K562 (cell line): ENCODE measurements at regions not wholly inside any gene's neighbourhood (a gene's known extent, or its start where the extent isn't known, plus 50 kb on each side); places are given as distances from the start of the nearest gene placed in this dataset.

ENCODE experiments used
- ATAC-seq: fragments of 200-7000 bp; cut with Tn5 transposase; 3 replicates; pipeline ENCODE4 v1.9.1; 2020; ENCODE audit warnings: moderate library complexity
- BruUV-seq: library from RNA; stranded (reverse); fragments of 400-500 nt; replicated peaks from 2 replicates; lab custom pipeline; 2021; lab: Mats Ljungman, UMichigan
- CTCF ChIA-PET: fragments of 300-600 bp; formaldehyde crosslinking; extraction: SDS; loops from one replicate; lab custom pipeline; 2021; ENCODE audit warnings: low intra/inter-chr PET ratio; lab: Yijun Ruan, JAX
- POLR2A ChIA-PET: fragments of 300-600, 350-650 bp; sonication (Branson Sonifier 250); formaldehyde crosslinking; extraction: SDS; loops from one replicate; lab custom pipeline; 2021; ENCODE audit warnings: antibody characterized with exemption, inconsistent platforms; lab: Yijun Ruan, JAX
- DNase-seq, 4 experiments: peaks; one replicate each; pipeline versions ENCODE4 v3.0.0 to v3.0.0-alpha.2; 2011 to 2018; ENCODE audit warnings: low spot score in 3 of 4, mixed read lengths in 3 of 4; ENCODE audit errors: extremely low read depth in 1 of 4
- FAIRE-seq: peaks from 2 replicates; lab custom pipeline; 2011; peaks lifted over from hg19 to GRCh38; lab: Jason Lieb, UNC
- H2AFZ ChIP-seq: 2 replicates; pipeline ENCODE4 v1.6.0; 2011; ENCODE audit warnings: low read depth, low read length, control low read depth, inconsistent platforms
- H3K27ac ChIP-seq: fragments of 200-600 bp; 3 replicates; pipeline ENCODE4 v1.8.0; 2011; ENCODE audit warnings: low read depth, mild to moderate bottlenecking, control low read depth, inconsistent platforms, low read length, moderate library complexity, mixed read lengths; ENCODE audit errors: extremely low read depth
- H3K27me3 ChIP-seq, 2 experiments: fragments of 300-600 bp in 1 of 2; 2 replicates in 1 of 2; 3 replicates in 1 of 2; pipeline versions ENCODE4 v1.6.0 to v1.8.0; 2011; ENCODE audit warnings: inconsistent platforms in 2 of 2, low read length in 2 of 2, mild to moderate bottlenecking in 1 of 2, mixed read lengths in 1 of 2, moderate library complexity in 1 of 2; ENCODE audit not compliant: control insufficient read depth in 2 of 2, insufficient read depth in 2 of 2
- H3K36me3 ChIP-seq: fragments of 300-600 bp; 3 replicates; pipeline ENCODE4 v1.8.0; 2011; ENCODE audit warnings: mild to moderate bottlenecking, low read length, inconsistent platforms; ENCODE audit not compliant: control insufficient read depth, insufficient read depth
- H3K4me1 ChIP-seq, 2 experiments: fragments of 200-600 bp in 1 of 2; replicated peaks in 1 of 2; 2 replicates in 1 of 2; 3 replicates in 1 of 2; pipeline versions ENCODE4 v1.5.1 to v1.8.0; 2011; ENCODE audit warnings: inconsistent platforms in 2 of 2, low read length in 2 of 2, mild to moderate bottlenecking in 1 of 2, mixed read lengths in 1 of 2, moderate library complexity in 1 of 2; ENCODE audit not compliant: control insufficient read depth in 2 of 2, insufficient read depth in 2 of 2
- H3K4me2 ChIP-seq: 2 replicates; pipeline ENCODE4 v1.6.1; 2011; ENCODE audit warnings: low read length, control low read depth, inconsistent platforms, mixed read lengths; ENCODE audit not compliant: insufficient read depth
- H3K4me3 ChIP-seq: fragments of 200-600 bp; sonication (generic), shearing (Covaris generic); 2 replicates; pipeline ENCODE4 v1.5.1; 2016; ENCODE audit warnings: control low read depth, inconsistent platforms
- H3K79me2 ChIP-seq: fragments of 200-600 bp; 3 replicates; pipeline ENCODE4 v1.8.0; 2011; ENCODE audit warnings: low read length, inconsistent platforms; ENCODE audit not compliant: control insufficient read depth, insufficient read depth
- H3K9ac ChIP-seq, 2 experiments: 2 replicates each; pipeline versions ENCODE4 v1.6.0 to v1.6.1; 2011; ENCODE audit warnings: low read depth in 2 of 2, low read length in 2 of 2, control low read depth in 1 of 2, inconsistent platforms in 1 of 2, mild to moderate bottlenecking in 1 of 2, mixed read lengths in 1 of 2; ENCODE audit not compliant: insufficient read depth in 1 of 2
- H3K9me1 ChIP-seq: one replicate; pipeline ENCODE4 v1.6.0; 2011; ENCODE audit warnings: inconsistent platforms, mild to moderate bottlenecking, low read length, moderate library complexity; ENCODE audit not compliant: control insufficient read depth, insufficient read depth
- H3K9me3 ChIP-seq: replicated peaks from 2 replicates; pipeline ENCODE4 v1.5.1; 2011; ENCODE audit warnings: low read depth, low read length, inconsistent platforms; ENCODE audit not compliant: control insufficient read depth, insufficient read depth
- H4K20me1 ChIP-seq: replicated peaks from 2 replicates; pipeline ENCODE4 v1.6.1; 2011; ENCODE audit warnings: low read length, inconsistent platforms, mixed read lengths; ENCODE audit not compliant: control insufficient read depth, insufficient read depth
- ESRRA ChIP-seq: fragments of 450-650 bp; IDR thresholded peaks from 2 replicates; pipeline ENCODE4 v1.6.1; 2014; ENCODE audit warnings: low read depth, mild to moderate bottlenecking, moderate library complexity, borderline replicate concordance
- IRF2 ChIP-seq: sonication (generic); formaldehyde crosslinking; IDR thresholded peaks from 2 replicates; pipeline ENCODE4 v1.8.1; 2022; ENCODE audit warnings: mild to moderate bottlenecking, missing genetic modification reagents
- NEUROD1 ChIP-seq: fragments of 150-350 bp; IDR thresholded peaks from 2 replicates; pipeline ENCODE4 v1.6.1; 2014; ENCODE audit warnings: borderline replicate concordance, low read length, low read depth; ENCODE audit not compliant: partially characterized antibody
- PCBP2 ChIP-seq: fragments of 200-400 bp; formaldehyde crosslinking; IDR thresholded peaks from 2 replicates; pipeline ENCODE4 v1.6.1; 2018; ENCODE audit warnings: low read length, low read depth, mild to moderate bottlenecking, moderate library complexity; ENCODE audit not compliant: poor library complexity, severe bottlenecking
- PURB ChIP-seq: sonication (generic); formaldehyde crosslinking; IDR thresholded peaks from 2 replicates; pipeline ENCODE4 v1.9.0; 2021; ENCODE audit warnings: low read depth, mild to moderate bottlenecking, missing genetic modification reagents
- ZNF639 ChIP-seq, 2 experiments: fragments of 200-800 bp in 1 of 2; sonication (Bioruptor generic) in 1 of 2; sonication (generic) in 1 of 2; formaldehyde crosslinking in 1 of 2; IDR thresholded peaks in 1 of 2; conservative IDR thresholded peaks in 1 of 2; 2 replicates each; pipeline versions ENCODE4 v1.5.0 to v1.6.1; 2016 to 2020; ENCODE audit warnings: missing compliant biosample characterization in 1 of 2, missing genetic modification characterization in 1 of 2, missing genetic modification reagents in 1 of 2
- WGBS: fragments of 100-300 bp; shearing (Covaris generic); methylation state at CpG from one replicate; pipeline ENCODE4 v1.1.6; 2016; ENCODE audit warnings: low coverage, mixed read lengths; ENCODE audit not compliant: insufficient coverage; ENCODE audit errors: missing lambda C conversion rate; 5-methylcytosine and 5-hydroxymethylcytosine counted together
- in situ Hi-C: fragments of 300-500 bp; cut with MboI; formaldehyde crosslinking; loops from 4 replicates; pipeline ENCODE4 v1.15.0; 2018; ENCODE audit warnings: inconsistent platforms, mixed read lengths
- intact Hi-C: fragments of 100-400 bp; cut with micrococcal nuclease; formaldehyde crosslinking; loops from 2 replicates; pipeline ENCODE4 v1.14.2; 2022

GRCh38 chr10:121131014-121131413 is 279.9 kb downstream of the WDR11 start:
- Histone ChIP-seq H3K79me2 (no peaks in the 10 kb centered on the region), H3K9me1 (no peaks in the 10 kb centered on the region), H3K4me3 (no peak overlapping the region), H3K4me1 (no peaks in the 10 kb centered on the region), H3K9ac (no peak overlapping the region), H4K20me1 (no peaks in the 10 kb centered on the region), H2AFZ (no peak overlapping the region), H3K4me2 (no peak overlapping the region), H3K27ac (no peak overlapping the region), H3K27me3 (no peaks in the 10 kb centered on the region; a peak in 1 of 5 replicates), H3K36me3 (no peaks in the 10 kb centered on the region), H3K9me3 (no peaks in the 10 kb centered on the region)
- intact Hi-C loops, result no loop called here
- ChIA-PET CTCF (no interaction called here), POLR2A (no interaction called here)
- in situ Hi-C loops, result no loop called here
- DNase-seq (no peak), ATAC-seq (no peak), FAIRE-seq (no peak)
- TF ChIP-seq PCBP2 (no peak), NEUROD1 (no peak), ZNF639 (CRISPR knock-in tag; conservative IDR thresholded peaks at IDR 0.05 in 1 of 2, IDR thresholded peaks at IDR 0.05 in 1 of 2) (no peak), IRF2 (CRISPR knock-in tag) (no peak), ESRRA (no peak), PURB (CRISPR knock-in tag) (no peak)
- WGBS, result 0% methylated on average over 4 of the region's 5 CpGs
- no TSS peak for BruUV-seq
